ENCODE measurements at regions not wholly inside any gene's neighbourhood (a gene's known extent, or its start where the extent isn't known, plus 50 kb on each side); places are given as distances from the start of the nearest gene placed in this dataset.

- Histone ChIP-seq H3K9ac (ENCODE audit: low read depth, low read length) (no peak overlapping the region), H3K36me3 (ENCODE audit: control insufficient read depth, insufficient read depth, low read length) (no peaks in the 10 kb centered on the region), H3K9me3 (ENCODE audit: control insufficient read depth, insufficient read depth, low read length) (peaks cover 49% of the 10 kb centered on the region), H3K4me3 (ENCODE audit: low read depth, low read length) (no peak overlapping the region), H3K27ac (ENCODE audit: low read depth, low read length) (no peak overlapping the region), H3K4me1 (ENCODE audit: control insufficient read depth, insufficient read depth, low read length) (no peaks in the 10 kb centered on the region), H3K27me3 (ENCODE audit: control insufficient read depth, insufficient read depth, low read length) (no peaks in the 10 kb centered on the region)
These were observed 205.2 kb upstream of the RGPD4 start for GRCh38 chr2:107621186-107622165.

GRCh38 chr2:107622741-107623310, 203.9 kb upstream of the RGPD4 start:
- no peaks in the 10 kb centered on the region for H3K27me3 ChIP-seq (ENCODE audit: control insufficient read depth, insufficient read depth, low read length)
- H3K9me3 ChIP-seq (ENCODE audit: control insufficient read depth, insufficient read depth, low read length), result peaks cover 45% of the 10 kb centered on the region
- no peak overlapping the region for H3K9ac ChIP-seq (ENCODE audit: low read depth, low read length)
- H3K36me3 ChIP-seq (ENCODE audit: control insufficient read depth, insufficient read depth, low read length), result no peaks in the 10 kb centered on the region
- H3K27ac ChIP-seq (ENCODE audit: low read depth, low read length), result no peak overlapping the region
- no peaks in the 10 kb centered on the region for H3K4me1 ChIP-seq (ENCODE audit: control insufficient read depth, insufficient read depth, low read length)
- no peak overlapping the region for H3K4me3 ChIP-seq (ENCODE audit: low read depth, low read length)

GRCh38 chr2:107625982-107626381, 200.7 kb upstream of the RGPD4 start:
- Histone ChIP-seq H3K27ac (ENCODE audit: low read depth, low read length) (no peak overlapping the region), H3K27me3 (ENCODE audit: control insufficient read depth, insufficient read depth, low read length) (no peaks in the 10 kb centered on the region), H3K9me3 (ENCODE audit: control insufficient read depth, insufficient read depth, low read length) (peaks cover 18% of the 10 kb centered on the region), H3K36me3 (ENCODE audit: control insufficient read depth, insufficient read depth, low read length) (no peaks in the 10 kb centered on the region), H3K4me1 (ENCODE audit: control insufficient read depth, insufficient read depth, low read length) (no peaks in the 10 kb centered on the region), H3K9ac (ENCODE audit: low read depth, low read length) (no peak overlapping the region), H3K4me3 (ENCODE audit: low read depth, low read length) (no peak overlapping the region)

- peaks cover 13% of the 10 kb centered on the region for H3K9me3 ChIP-seq (ENCODE audit: control insufficient read depth, insufficient read depth, low read length)
- H3K27ac ChIP-seq (ENCODE audit: low read depth, low read length), result no peak overlapping the region
- no peaks in the 10 kb centered on the region for H3K27me3 ChIP-seq (ENCODE audit: control insufficient read depth, insufficient read depth, low read length)
- H3K36me3 ChIP-seq (ENCODE audit: control insufficient read depth, insufficient read depth, low read length), result no peaks in the 10 kb centered on the region
- H3K4me3 ChIP-seq (ENCODE audit: low read depth, low read length), result no peak overlapping the region
- no peaks in the 10 kb centered on the region for H3K4me1 ChIP-seq (ENCODE audit: control insufficient read depth, insufficient read depth, low read length)
- no peak overlapping the region for H3K9ac ChIP-seq (ENCODE audit: low read depth, low read length)
These were observed 199.5 kb upstream of the RGPD4 start for GRCh38 chr2:107627164-107627563.

GRCh38 chr2:107627926-107628325, 198.8 kb upstream of the RGPD4 start:
- no peaks in the 10 kb centered on the region for H3K4me1 ChIP-seq (ENCODE audit: control insufficient read depth, insufficient read depth, low read length)
- H3K36me3 ChIP-seq (ENCODE audit: control insufficient read depth, insufficient read depth, low read length), result no peaks in the 10 kb centered on the region
- no peak overlapping the region for H3K9ac ChIP-seq (ENCODE audit: low read depth, low read length)
- H3K27me3 ChIP-seq (ENCODE audit: control insufficient read depth, insufficient read depth, low read length), result no peaks in the 10 kb centered on the region
- peaks cover 13% of the 10 kb centered on the region for H3K9me3 ChIP-seq (ENCODE audit: control insufficient read depth, insufficient read depth, low read length)
- no peak overlapping the region for H3K27ac ChIP-seq (ENCODE audit: low read depth, low read length)
- no peak overlapping the region for H3K4me3 ChIP-seq (ENCODE audit: low read depth, low read length)

DNA sequence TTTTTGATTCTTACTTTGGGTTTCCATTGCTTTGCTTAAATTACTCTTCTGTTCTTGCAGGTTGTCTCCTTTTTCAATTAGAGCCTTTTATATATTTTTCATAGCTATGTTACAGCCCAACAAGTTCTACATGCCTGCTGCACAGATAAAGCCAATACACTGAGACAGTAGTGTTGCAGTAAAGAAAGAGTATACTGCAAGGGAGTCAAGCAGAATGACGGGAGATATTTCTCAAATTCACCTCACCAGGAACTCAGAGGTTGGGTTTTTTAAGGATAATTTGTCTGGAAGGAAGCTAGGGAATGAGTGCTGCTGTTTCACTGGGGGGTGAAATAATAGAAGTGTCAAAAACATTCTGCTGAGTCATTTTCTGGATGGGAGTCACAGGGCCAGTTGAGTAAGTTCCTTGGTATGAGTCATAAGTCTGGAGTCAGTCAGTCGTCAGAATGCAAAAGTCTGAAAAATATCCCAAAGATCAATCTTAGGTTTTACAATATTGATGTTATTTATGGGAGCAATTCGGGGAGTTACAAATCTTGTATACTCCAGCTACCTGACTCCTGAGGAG, 193.0 kb upstream of the RGPD4 start:
- no peak overlapping the region for H3K27ac ChIP-seq (ENCODE audit: low read depth, low read length)
- no peaks in the 10 kb centered on the region for H3K27me3 ChIP-seq (ENCODE audit: control insufficient read depth, insufficient read depth, low read length)
- no peak overlapping the region for H3K4me3 ChIP-seq (ENCODE audit: low read depth, low read length)
- H3K9ac ChIP-seq (ENCODE audit: low read depth, low read length), result no peak overlapping the region
- H3K36me3 ChIP-seq (ENCODE audit: control insufficient read depth, insufficient read depth, low read length), result no peaks in the 10 kb centered on the region
- no peaks in the 10 kb centered on the region for H3K4me1 ChIP-seq (ENCODE audit: control insufficient read depth, insufficient read depth, low read length)
- H3K9me3 ChIP-seq (ENCODE audit: control insufficient read depth, insufficient read depth, low read length), result peaks cover 10% of the 10 kb centered on the region

- Histone ChIP-seq H3K27ac (ENCODE audit: low read depth, low read length) (no peak overlapping the region), H3K9me3 (ENCODE audit: control insufficient read depth, insufficient read depth, low read length) (peaks cover 9% of the 10 kb centered on the region), H3K9ac (ENCODE audit: low read depth, low read length) (no peak overlapping the region), H3K27me3 (ENCODE audit: control insufficient read depth, insufficient read depth, low read length) (no peaks in the 10 kb centered on the region), H3K4me1 (ENCODE audit: control insufficient read depth, insufficient read depth, low read length) (no peaks in the 10 kb centered on the region), H3K36me3 (ENCODE audit: control insufficient read depth, insufficient read depth, low read length) (no peaks in the 10 kb centered on the region), H3K4me3 (ENCODE audit: low read depth, low read length) (no peak overlapping the region)
These were observed 192.5 kb upstream of the RGPD4 start for GRCh38 chr2:107634172-107634571.

GRCh38 chr2:107635883-107636282, 190.8 kb upstream of the RGPD4 start:
- peaks cover 14% of the 10 kb centered on the region for H3K9me3 ChIP-seq (ENCODE audit: control insufficient read depth, insufficient read depth, low read length)
- no peaks in the 10 kb centered on the region for H3K27me3 ChIP-seq (ENCODE audit: control insufficient read depth, insufficient read depth, low read length)
- no peaks in the 10 kb centered on the region for H3K36me3 ChIP-seq (ENCODE audit: control insufficient read depth, insufficient read depth, low read length)
- no peaks in the 10 kb centered on the region for H3K4me1 ChIP-seq (ENCODE audit: control insufficient read depth, insufficient read depth, low read length)
- H3K4me3 ChIP-seq (ENCODE audit: low read depth, low read length), result no peak overlapping the region
- H3K27ac ChIP-seq (ENCODE audit: low read depth, low read length), result no peak overlapping the region
- no peak overlapping the region for H3K9ac ChIP-seq (ENCODE audit: low read depth, low read length)

GRCh38 chr2:107645586-107645985, 181.1 kb upstream of the RGPD4 start:
- Histone ChIP-seq H3K27ac (ENCODE audit: low read depth, low read length) (no peak overlapping the region), H3K36me3 (ENCODE audit: control insufficient read depth, insufficient read depth, low read length) (no peaks in the 10 kb centered on the region), H3K9me3 (ENCODE audit: control insufficient read depth, insufficient read depth, low read length) (peaks cover 36% of the 10 kb centered on the region), H3K27me3 (ENCODE audit: control insufficient read depth, insufficient read depth, low read length) (no peaks in the 10 kb centered on the region), H3K9ac (ENCODE audit: low read depth, low read length) (no peak overlapping the region), H3K4me1 (ENCODE audit: control insufficient read depth, insufficient read depth, low read length) (no peaks in the 10 kb centered on the region), H3K4me3 (ENCODE audit: low read depth, low read length) (no peak overlapping the region)

DNA sequence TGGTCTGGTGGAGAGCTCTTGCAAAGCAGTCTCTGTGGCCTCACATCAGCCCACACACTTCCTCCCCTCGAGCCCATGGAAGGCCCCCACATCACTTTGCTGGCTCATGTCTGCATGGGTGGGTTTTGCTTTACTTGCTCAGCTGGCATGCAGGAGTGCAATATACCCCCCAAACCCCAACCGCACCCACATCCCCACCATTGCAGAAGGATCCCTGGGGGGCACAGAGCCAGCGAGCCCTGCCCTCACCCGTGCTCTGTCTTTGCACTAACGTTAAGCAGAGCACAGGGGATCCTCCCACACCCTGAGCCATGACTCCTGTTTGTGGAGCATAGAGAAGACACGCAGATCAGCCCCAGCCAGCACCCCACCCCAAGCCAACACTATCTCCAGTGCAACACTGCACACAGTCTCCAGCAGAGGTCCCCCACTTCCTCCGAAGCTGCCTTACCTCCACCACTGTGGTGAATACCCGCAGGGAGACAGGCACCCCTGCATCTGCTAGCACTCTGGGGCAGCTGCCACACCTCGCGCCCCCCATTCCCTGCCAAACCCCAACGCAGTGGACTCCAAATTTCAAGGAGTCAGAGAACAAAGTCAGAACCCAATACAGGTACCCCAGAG, 177.8 kb upstream of the RGPD4 start:
- no peaks in the 10 kb centered on the region for H3K4me1 ChIP-seq (ENCODE audit: control insufficient read depth, insufficient read depth, low read length)
- H3K9ac ChIP-seq (ENCODE audit: low read depth, low read length), result no peak overlapping the region
- H3K27ac ChIP-seq (ENCODE audit: low read depth, low read length), result no peak overlapping the region
- H3K9me3 ChIP-seq (ENCODE audit: control insufficient read depth, insufficient read depth, low read length), result peaks cover 20% of the 10 kb centered on the region; the same call in 1 of the 2 replicates
- H3K27me3 ChIP-seq (ENCODE audit: control insufficient read depth, insufficient read depth, low read length), result no peaks in the 10 kb centered on the region
- H3K4me3 ChIP-seq (ENCODE audit: low read depth, low read length), result no peak overlapping the region
- H3K36me3 ChIP-seq (ENCODE audit: control insufficient read depth, insufficient read depth, low read length), result no peaks in the 10 kb centered on the region

All from HUES48 (cell line).